ENCODE measurements at regions not wholly inside any gene's neighbourhood (a gene's known extent, or its start where the extent isn't known, plus 50 kb on each side); places are given as distances from the start of the nearest gene placed in this dataset.

DNA sequence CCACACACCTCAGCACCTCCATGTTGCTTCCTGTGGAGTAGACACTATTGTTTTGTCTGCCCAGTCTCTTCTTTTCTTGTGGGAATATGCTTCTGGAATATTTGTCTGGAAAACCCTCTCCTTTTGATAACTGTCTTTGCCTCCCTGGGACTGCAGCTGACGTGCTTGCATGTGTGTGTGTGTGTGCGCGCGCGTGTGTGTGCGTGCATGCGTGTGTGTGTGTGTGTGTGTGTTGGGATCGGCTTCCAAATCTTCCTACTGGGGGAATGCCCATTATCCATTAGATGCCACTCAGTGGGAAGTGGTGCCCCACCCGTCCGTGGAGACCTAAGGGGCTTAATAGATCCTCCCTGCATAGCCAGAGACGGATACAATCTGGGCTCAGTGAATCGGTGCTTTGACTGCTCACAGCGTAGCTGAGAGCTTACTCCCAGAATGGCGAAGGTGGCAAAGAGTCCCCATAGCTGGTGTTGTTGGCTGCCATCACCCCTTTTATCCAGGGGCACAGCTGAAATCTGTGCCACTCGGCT is 86.9 kb downstream of the RRM2 start:
- Mint-ChIP-seq H3K4me3 (no peak overlapping the region), H3K27me3 (ENCODE audit: low read depth) (peaks cover 8% of the 10 kb centered on the region), H3K9me3 (no peaks in the 10 kb centered on the region), H3K36me3 (ENCODE audit: insufficient read depth in 1 of 3, low read depth in 3 of 3) (peaks cover 2 to 5% (median 4%) of the 10 kb centered on the region in 3 experiments; a peak in 4 of 7 replicates), H3K27ac (no peak overlapping the region), H3K4me1 (peaks cover 13 to 16% of the 10 kb centered on the region in 2 experiments)
- Histone ChIP-seq H2AK5ac (ENCODE audit: insufficient read length, low read length) (no peak overlapping the region), H4K20me1 (ENCODE audit: control insufficient read depth, insufficient read depth, insufficient read length) (no peaks in the 10 kb centered on the region), H3K4me1 (ENCODE audit: insufficient read depth, low read length) (peaks cover 2% of the 10 kb centered on the region; the same call in 1 of the 2 replicates), H3K23ac (ENCODE audit: insufficient read length, low read depth, low read length) (no peak overlapping the region), H3K56ac (ENCODE audit: insufficient read length, low read depth, low read length) (no peak overlapping the region), H3K4ac (ENCODE audit: low read depth, low read length) (no peak overlapping the region), H2BK5ac (ENCODE audit: insufficient read length, low read length) (no peak overlapping the region), H3K23me2 (ENCODE audit: insufficient read length, low read depth, low read length, poor library complexity, severe bottlenecking) (no peaks in the 10 kb centered on the region), H3K9ac (ENCODE audit: extremely low read depth, insufficient read length, low read length) (no peak overlapping the region), H3K79me1 (ENCODE audit: insufficient read depth, low read depth, low read length, poor library complexity, severe bottlenecking) (no peaks in the 10 kb centered on the region), H2BK120ac (ENCODE audit: low read depth, low read length, poor library complexity, severe bottlenecking) (no peak overlapping the region), H2AFZ (ENCODE audit: low read length) (no peak overlapping the region), H4K91ac (ENCODE audit: insufficient read length, low read depth, low read length) (no peak overlapping the region), H3T11ph (ENCODE audit: low read length) (no peak overlapping the region), H3K79me2 (ENCODE audit: insufficient read depth, low read length) (no peaks in the 10 kb centered on the region), H3K27me3 (ENCODE audit: insufficient read depth, low read length) (no peaks in the 10 kb centered on the region), H3K9me3 (ENCODE audit: control insufficient read depth, low read depth, low read length) (no peaks in the 10 kb centered on the region), H2BK12ac (ENCODE audit: insufficient read length, low read depth, low read length) (no peak overlapping the region), H4K5ac (ENCODE audit: insufficient read length, low read depth, low read length) (no peak overlapping the region), H3K27ac (ENCODE audit: insufficient read length, low read depth, low read length) (no peak overlapping the region), H3K14ac (ENCODE audit: insufficient read depth, low read length) (no peak overlapping the region), H2BK20ac (ENCODE audit: low read depth, low read length, poor library complexity, severe bottlenecking) (no peak overlapping the region), H4K8ac (replicated peaks; ENCODE audit: insufficient read length, low read depth, low read length) (no peak overlapping the region), H3K18ac (ENCODE audit: insufficient read length, low read depth, low read length) (no peak overlapping the region), H2BK15ac (ENCODE audit: low read depth, low read length) (no peak overlapping the region), H3K4me2 (ENCODE audit: insufficient read depth, insufficient read length, low read length) (no peak overlapping the region)
- WGBS (ENCODE audit: extremely low coverage, insufficient read length, low lambda C conversion rate), result no CpG with 5 or more reads among the region's 15 CpGs
- DNase-seq, result no peak
- no peak for TF ChIP-seq CTCF (conservative IDR thresholded peaks at IDR 0.05)
